ENCODE measurements at regions not wholly inside any gene's neighbourhood (a gene's known extent, or its start where the extent isn't known, plus 50 kb on each side); places are given as distances from the start of the nearest gene placed in this dataset.

GRCh38 chr11:82012276-82012675 is 721.4 kb downstream of the FAM181B start:
- Histone ChIP-seq H3K9ac (ENCODE audit: low read depth in 1 of 2, low read length in 2 of 2) (no peak overlapping the region), H3K4me3 (ENCODE audit: low read depth in 1 of 3, low read length in 3 of 3) (no peak overlapping the region), H3K27me3 (ENCODE audit: control insufficient read depth in 4 of 4, insufficient read depth in 4 of 4, low read length in 3 of 4) (no peaks in the 10 kb centered on the region), H3K4me1 (ENCODE audit: control insufficient read depth in 4 of 4, insufficient read depth in 4 of 4, low read length in 3 of 4) (no peaks in the 10 kb centered on the region), H3K27ac (ENCODE audit: low read depth in 1 of 2, low read length in 2 of 2) (no peak overlapping the region), H3K36me3 (ENCODE audit: control insufficient read depth in 4 of 4, insufficient read depth in 3 of 4, low read depth in 1 of 4, low read length in 3 of 4) (no peaks in the 10 kb centered on the region), H3K9me3 (ENCODE audit: control insufficient read depth in 4 of 4, low read length in 3 of 4) (no peaks in the 10 kb centered on the region)
- WGBS: 56% methylated on average over 3 of the region's 3 CpGs
- DNase-seq (ENCODE audit: low spot score): no peak
- no peak for TF ChIP-seq JUND (IDR thresholded peaks at IDR 0.05)
- TF ChIP-seq SP1 (IDR thresholded peaks at IDR 0.05): no peak
- no peak for TF ChIP-seq HNF4G (IDR thresholded peaks at IDR 0.05)

GRCh38 chr11:82009133-82009532 is 724.5 kb downstream of the FAM181B start:
- 76% methylated on average over 2 of the region's 2 CpGs for WGBS

More at GRCh38 chr11:82009133-82009532, 724.5 kb downstream of the FAM181B start:
- no peaks in the 10 kb centered on the region for H3K9me3 ChIP-seq (ENCODE audit: control insufficient read depth in 4 of 4, low read length in 3 of 4)
- H3K36me3 ChIP-seq (ENCODE audit: control insufficient read depth in 4 of 4, insufficient read depth in 3 of 4, low read depth in 1 of 4, low read length in 3 of 4): no peaks in the 10 kb centered on the region
- DNase-seq (ENCODE audit: low spot score): no peak
- no peak overlapping the region for H3K27ac ChIP-seq (ENCODE audit: low read depth in 1 of 2, low read length in 2 of 2)
- no peaks in the 10 kb centered on the region for H3K27me3 ChIP-seq (ENCODE audit: control insufficient read depth in 4 of 4, insufficient read depth in 4 of 4, low read length in 3 of 4)
- no peak overlapping the region for H3K9ac ChIP-seq (ENCODE audit: low read depth in 1 of 2, low read length in 2 of 2)
- no peak overlapping the region for H3K4me3 ChIP-seq (ENCODE audit: low read depth in 1 of 3, low read length in 3 of 3)
- TF ChIP-seq NR2F2 (IDR thresholded peaks at IDR 0.05) (no peak), ATF3 (IDR thresholded peaks at IDR 0.05) (no peak), FOXA1 (IDR thresholded peaks at IDR 0.05) (no peak), SP1 (IDR thresholded peaks at IDR 0.05) (no peak), RAD21 (IDR thresholded peaks at IDR 0.05) (no peak), HNF4A (conservative IDR thresholded peaks at IDR 0.05) (no peak), GABPA (IDR thresholded peaks at IDR 0.05 in 1 of 2, conservative IDR thresholded peaks at IDR 0.05 in 1 of 2) (no peak), YY1 (IDR thresholded peaks at IDR 0.05) (no peak), FOXA2 (IDR thresholded peaks at IDR 0.05) (no peak), JUND (IDR thresholded peaks at IDR 0.05) (no peak), EGR1 (IDR thresholded peaks at IDR 0.05; ENCODE audit: low read depth in 2 of 2) (no peak), REST (IDR thresholded peaks at IDR 0.05) (no peak), ZBTB33 (IDR thresholded peaks at IDR 0.05) (no peak), HNF4G (IDR thresholded peaks at IDR 0.05) (no peak), TAF1 (conservative IDR thresholded peaks at IDR 0.05) (no peak), MAX (IDR thresholded peaks at IDR 0.05) (no peak), RXRA (IDR thresholded peaks at IDR 0.05) (no peak), CTCF (IDR thresholded peaks at IDR 0.05; ENCODE audit: low read depth, low read length, missing input control) (no peak)
- H3K4me1 ChIP-seq (ENCODE audit: control insufficient read depth in 4 of 4, insufficient read depth in 4 of 4, low read length in 3 of 4): no peaks in the 10 kb centered on the region

Data from liver (tissue), 8 donors.